Vagina (tissue), 2 donors: ENCODE measurements at regions not wholly inside any gene's neighbourhood (a gene's known extent, or its start where the extent isn't known, plus 50 kb on each side); places are given as distances from the start of the nearest gene placed in this dataset.
A peak's percentile ranks its signal among the peaks of the same experiment; 100 is the strongest.

Source experiments
- DNase-seq, 2 donors: peaks; one replicate each; pipeline ENCODE4 v3.0.0-alpha.2; 2017; ENCODE audit errors: extremely low spot score in 2 of 2
- H3K27ac ChIP-seq: fragments of 200-600 bp; sonication (generic); one replicate; pipeline ENCODE4 v1.5.1; 2019
- H3K27me3 ChIP-seq: fragments of 200-600 bp; sonication (generic); one replicate; pipeline ENCODE4 v1.5.1; 2019
- H3K36me3 ChIP-seq, 2 donors: fragments of 200-600 bp; sonication (generic); one replicate each; pipeline ENCODE4 v1.5.1; 2017 to 2019
- H3K4me1 ChIP-seq: fragments of 200-600 bp; sonication (generic); one replicate; pipeline ENCODE4 v1.5.1; 2019
- H3K4me3 ChIP-seq, 2 donors: fragments of 200-600 bp; sonication (generic); 1 replicate in 1 of 2; 2 replicates in 1 of 2; pipeline ENCODE4 v1.5.1; 2016 to 2019
- H3K9me3 ChIP-seq: fragments of 200-600 bp; sonication (generic); one replicate; pipeline ENCODE4 v1.5.1; 2019
- POLR2A ChIP-seq, 2 donors: fragments of 450-650 bp; IDR thresholded peaks; one replicate each; pipeline ENCODE4 v1.6.1; 2017; ENCODE audit warnings: antibody characterized with exemption in 2 of 2, mild to moderate bottlenecking in 2 of 2, moderate library complexity in 2 of 2
- POLR2AphosphoS5 ChIP-seq, 2 donors: sonication (generic); formaldehyde crosslinking; IDR thresholded peaks; one replicate each; pipeline ENCODE4 v1.9.0; 2017; ENCODE audit warnings: antibody characterized with exemption in 2 of 2, mild to moderate bottlenecking in 2 of 2, low read depth in 1 of 2; ENCODE audit not compliant: insufficient read depth in 1 of 2
- intact Hi-C: fragments of 100-400 bp; cut with DNase I; formaldehyde crosslinking; loops from one replicate; pipeline ENCODE4 v1.15.1; 2023
- TF ChIP-seq, protein P1 (sequence below), 3 experiments: fragments of 450-650 bp in 2 of 3; fragments of 200-600 bp in 1 of 3; sonication (generic) in 1 of 3; IDR thresholded peaks; one replicate each; pipeline ENCODE4 v1.5.1; 2017 to 2019; ENCODE audit warnings: antibody characterized with exemption in 3 of 3, mild to moderate bottlenecking in 2 of 3, moderate library complexity in 2 of 3

DNA sequence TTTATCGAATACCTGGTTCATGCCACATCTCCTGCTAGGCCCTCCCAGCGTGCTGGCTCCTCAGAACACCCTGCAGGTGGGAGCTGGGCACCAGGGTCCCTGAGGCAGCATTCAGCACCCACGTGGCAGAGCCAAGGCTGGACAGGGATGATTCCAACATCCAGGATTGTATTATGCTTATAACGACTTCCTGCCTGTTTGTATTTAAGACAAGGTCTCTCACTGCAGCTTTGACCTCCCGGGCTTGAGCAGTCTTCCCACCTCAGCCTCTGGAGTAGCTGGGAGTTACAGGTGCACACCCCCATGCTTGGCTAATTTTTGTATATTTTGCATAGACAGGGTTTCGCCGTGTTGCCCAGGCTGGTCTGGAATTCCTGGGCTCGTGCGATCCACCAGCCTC lies 64.7 kb upstream of the WNT7B start:
- no peak for DNase-seq
- TF ChIP-seq, protein P1, sequence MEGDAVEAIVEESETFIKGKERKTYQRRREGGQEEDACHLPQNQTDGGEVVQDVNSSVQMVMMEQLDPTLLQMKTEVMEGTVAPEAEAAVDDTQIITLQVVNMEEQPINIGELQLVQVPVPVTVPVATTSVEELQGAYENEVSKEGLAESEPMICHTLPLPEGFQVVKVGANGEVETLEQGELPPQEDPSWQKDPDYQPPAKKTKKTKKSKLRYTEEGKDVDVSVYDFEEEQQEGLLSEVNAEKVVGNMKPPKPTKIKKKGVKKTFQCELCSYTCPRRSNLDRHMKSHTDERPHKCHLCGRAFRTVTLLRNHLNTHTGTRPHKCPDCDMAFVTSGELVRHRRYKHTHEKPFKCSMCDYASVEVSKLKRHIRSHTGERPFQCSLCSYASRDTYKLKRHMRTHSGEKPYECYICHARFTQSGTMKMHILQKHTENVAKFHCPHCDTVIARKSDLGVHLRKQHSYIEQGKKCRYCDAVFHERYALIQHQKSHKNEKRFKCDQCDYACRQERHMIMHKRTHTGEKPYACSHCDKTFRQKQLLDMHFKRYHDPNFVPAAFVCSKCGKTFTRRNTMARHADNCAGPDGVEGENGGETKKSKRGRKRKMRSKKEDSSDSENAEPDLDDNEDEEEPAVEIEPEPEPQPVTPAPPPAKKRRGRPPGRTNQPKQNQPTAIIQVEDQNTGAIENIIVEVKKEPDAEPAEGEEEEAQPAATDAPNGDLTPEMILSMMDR (IDR thresholded peaks at IDR 0.05): no peak
- TF ChIP-seq POLR2AphosphoS5 (IDR thresholded peaks at IDR 0.05; ENCODE audit: insufficient read depth in 1 of 2, low read depth in 1 of 2): no peak
- no peak for TF ChIP-seq POLR2A (IDR thresholded peaks at IDR 0.05)

DNA sequence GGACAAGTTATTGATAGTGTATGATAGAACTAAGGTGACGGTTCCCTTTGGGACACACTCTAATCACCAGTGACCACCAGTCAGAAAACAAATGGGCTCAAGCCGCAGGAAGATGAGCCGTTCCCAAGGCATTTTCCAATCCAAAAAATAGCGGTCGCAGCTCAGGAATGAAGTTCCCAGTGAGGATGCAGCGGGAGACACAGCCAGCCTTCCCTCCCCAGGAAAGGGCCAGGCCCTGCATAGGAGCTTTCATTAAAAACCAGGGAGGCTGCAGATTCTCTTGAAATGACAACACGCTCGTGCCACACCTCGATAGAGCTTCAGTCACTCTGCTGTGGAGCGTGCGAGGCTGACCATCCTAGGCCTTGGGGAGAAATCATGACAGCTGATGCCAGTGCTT lies 65.8 kb upstream of the WNT7B start:
- H3K4me1 ChIP-seq: peaks cover 75% of the 10 kb centered on the region
- TF ChIP-seq POLR2AphosphoS5 (IDR thresholded peaks at IDR 0.05; ENCODE audit: insufficient read depth in 1 of 2, low read depth in 1 of 2): no peak
- no peak for TF ChIP-seq POLR2A (IDR thresholded peaks at IDR 0.05)
- TF ChIP-seq, protein P1 (IDR thresholded peaks at IDR 0.05): no peak
- peak overlapping the region; percentile 15 to 20 for H3K4me3 ChIP-seq
- H3K36me3 ChIP-seq: no peaks in the 10 kb centered on the region
- no peaks in the 10 kb centered on the region for H3K27me3 ChIP-seq
- intact Hi-C loops: no loop called here
- no peak for DNase-seq
- H3K9me3 ChIP-seq: no peaks in the 10 kb centered on the region
- peak overlapping the region; percentile 100 for H3K27ac ChIP-seq

More for the DNA sequence above, 64.7 kb upstream of the WNT7B start:
- Histone ChIP-seq H3K4me3 (no peak overlapping the region), H3K27ac (peak overlapping the region; percentile 100), H3K9me3 (no peaks in the 10 kb centered on the region), H3K4me1 (peaks cover 72% of the 10 kb centered on the region), H3K27me3 (no peaks in the 10 kb centered on the region), H3K36me3 (no peaks in the 10 kb centered on the region)
- intact Hi-C loops: no loop called here

DNA sequence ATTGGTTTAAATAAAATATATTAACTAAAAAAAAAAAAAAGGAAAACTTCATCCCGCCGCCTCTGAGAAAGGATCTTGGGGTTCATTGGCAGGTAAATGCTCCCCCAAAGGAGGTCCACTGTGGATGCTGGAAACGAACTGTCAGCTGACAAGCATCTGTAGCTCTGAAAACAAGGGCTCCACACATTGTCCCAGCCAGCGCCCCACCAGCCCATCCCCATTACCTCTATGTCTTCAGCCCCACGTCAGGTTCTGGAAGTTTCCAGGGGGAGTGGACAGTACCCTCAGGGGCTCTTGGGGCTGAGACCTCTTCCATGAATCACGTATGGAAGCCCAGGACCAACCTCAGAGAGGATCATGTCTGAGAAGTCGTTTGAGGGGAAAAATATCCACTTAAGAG lies 66.4 kb upstream of the WNT7B start:
- Histone ChIP-seq H3K9me3 (no peaks in the 10 kb centered on the region), H3K27ac (peak overlapping the region; percentile 100), H3K4me1 (peaks cover 75% of the 10 kb centered on the region), H3K36me3 (no peaks in the 10 kb centered on the region), H3K4me3 (peak overlapping the region; percentile 71 to 77), H3K27me3 (no peaks in the 10 kb centered on the region)
- DNase-seq: no peak
- TF ChIP-seq, protein P1 (IDR thresholded peaks at IDR 0.05): no peak
- TF ChIP-seq POLR2AphosphoS5 (IDR thresholded peaks at IDR 0.05; ENCODE audit: insufficient read depth in 1 of 2, low read depth in 1 of 2): no peak
- TF ChIP-seq POLR2A (IDR thresholded peaks at IDR 0.05): no peak
- intact Hi-C loops: no loop called here

- intact Hi-C loops: no loop called here
- TF ChIP-seq POLR2A (IDR thresholded peaks at IDR 0.05) (no peak), POLR2AphosphoS5 (IDR thresholded peaks at IDR 0.05; ENCODE audit: insufficient read depth in 1 of 2, low read depth in 1 of 2) (peak in 1 of 2 donors; percentile 74)
- DNase-seq: no peak
- Histone ChIP-seq H3K27ac (peak overlapping the region; percentile 100), H3K4me1 (peaks cover 76% of the 10 kb centered on the region), H3K4me3 (peak overlapping the region; percentile 71 to 77), H3K9me3 (no peaks in the 10 kb centered on the region), H3K36me3 (no peaks in the 10 kb centered on the region), H3K27me3 (no peaks in the 10 kb centered on the region)
Measured at GRCh38 chr22:46043816-46044620, 67.1 kb upstream of the WNT7B start.

DNA sequence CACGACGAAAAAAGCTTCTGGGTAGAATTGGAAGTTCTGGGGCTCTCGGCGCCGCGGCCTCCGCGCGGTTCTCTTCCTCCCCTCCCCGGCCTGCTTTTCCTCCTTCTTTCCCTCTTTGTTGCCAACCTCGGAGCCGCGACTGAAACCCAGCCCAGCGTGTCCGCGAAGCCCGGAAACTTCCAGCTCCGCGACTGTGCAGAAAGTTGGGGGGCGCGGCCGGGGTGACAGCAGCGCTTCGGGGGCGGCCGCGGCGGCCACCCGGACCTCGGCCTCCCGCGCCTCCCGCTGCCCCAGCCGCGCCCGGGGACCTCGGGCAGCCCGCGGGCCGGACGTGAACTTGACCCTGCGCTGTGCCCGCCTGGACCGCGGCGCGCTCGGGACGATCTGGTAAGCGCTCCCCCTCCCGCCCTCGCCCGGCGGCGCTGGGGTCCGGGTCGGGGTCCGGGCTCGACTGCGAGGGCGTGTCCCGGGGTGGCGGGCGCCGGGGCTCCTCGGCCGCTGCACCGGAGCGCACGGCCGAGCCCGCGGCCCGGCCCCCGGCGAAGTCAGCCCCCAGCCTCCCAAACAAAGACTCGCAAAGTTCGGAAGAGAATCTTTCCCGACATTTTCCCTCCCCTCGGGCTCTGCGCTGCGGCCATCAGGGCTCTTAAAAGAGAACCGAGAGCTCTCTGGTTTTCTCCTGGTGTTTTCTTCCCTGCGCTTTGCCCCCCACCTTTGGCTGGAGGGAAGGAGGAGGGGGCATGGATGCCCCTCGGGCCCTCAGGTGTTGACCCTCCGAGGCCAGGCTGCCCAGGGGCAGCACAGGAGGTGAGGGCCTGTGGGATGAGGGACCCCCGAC lies 67.9 kb upstream of the WNT7B start:
- intact Hi-C loops: no loop called here
- Histone ChIP-seq H3K4me3 (peak overlapping the region; percentile 71 to 77), H3K27me3 (no peaks in the 10 kb centered on the region), H3K27ac (peak overlapping the region; percentile 100), H3K9me3 (no peaks in the 10 kb centered on the region), H3K36me3 (no peaks in the 10 kb centered on the region), H3K4me1 (peaks cover 85% of the 10 kb centered on the region)
- no peak for TF ChIP-seq POLR2AphosphoS5 (IDR thresholded peaks at IDR 0.05; ENCODE audit: insufficient read depth in 1 of 2, low read depth in 1 of 2)
- TF ChIP-seq POLR2A (IDR thresholded peaks at IDR 0.05): no peak
- TF ChIP-seq, protein P1 (IDR thresholded peaks at IDR 0.05): no peak
- DNase-seq: no peak
